ENCODE measurements at regions not wholly inside any gene's neighbourhood (a gene's known extent, or its start where the extent isn't known, plus 50 kb on each side); places are given as distances from the start of the nearest gene placed in this dataset.
"Not testable (repeated sequence)": the region's sequence is repeated elsewhere in the genome, so short reads cannot be mapped to it uniquely, and the experiment has no call there.

- TF ChIP-seq, protein P1, sequence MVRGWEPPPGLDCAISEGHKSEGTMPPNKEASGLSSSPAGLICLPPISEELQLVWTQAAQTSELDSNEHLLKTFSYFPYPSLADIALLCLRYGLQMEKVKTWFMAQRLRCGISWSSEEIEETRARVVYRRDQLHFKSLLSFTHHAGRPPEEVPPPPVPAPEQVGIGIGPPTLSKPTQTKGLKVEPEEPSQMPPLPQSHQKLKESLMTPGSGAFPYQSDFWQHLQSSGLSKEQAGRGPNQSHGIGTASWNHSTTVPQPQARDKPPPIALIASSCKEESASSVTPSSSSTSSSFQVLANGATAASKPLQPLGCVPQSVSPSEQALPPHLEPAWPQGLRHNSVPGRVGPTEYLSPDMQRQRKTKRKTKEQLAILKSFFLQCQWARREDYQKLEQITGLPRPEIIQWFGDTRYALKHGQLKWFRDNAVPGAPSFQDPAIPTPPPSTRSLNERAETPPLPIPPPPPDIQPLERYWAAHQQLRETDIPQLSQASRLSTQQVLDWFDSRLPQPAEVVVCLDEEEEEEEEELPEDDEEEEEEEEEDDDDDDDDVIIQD (CRISPR knock-in tag; IDR thresholded peaks at IDR 0.05), result peak; percentile 90
- TF ChIP-seq HDAC8 (tag; IDR thresholded peaks at IDR 0.05) (peak; percentile 94), MEF2D (tag; conservative IDR thresholded peaks at IDR 0.05; ENCODE audit: low read depth) (peak; percentile 89), POLR2H (tag; IDR thresholded peaks at IDR 0.05; ENCODE audit: low read depth) (peak; percentile 70; the same call in 1 of the 2 replicates), ESRRA (IDR thresholded peaks at IDR 0.05; ENCODE audit: borderline replicate concordance, low read depth) (peak; percentile 93), ZNF395 (CRISPR knock-in tag; IDR thresholded peaks at IDR 0.05) (peak; percentile 99), ZNF165 (CRISPR knock-in tag; IDR thresholded peaks at IDR 0.05; ENCODE audit: borderline replicate concordance) (peak; percentile 88), ZNF707 (CRISPR knock-in tag; conservative IDR thresholded peaks at IDR 0.05) (0 out of 2 replicates have a peak, but pooled peaks have one; percentile 44), PTRF (tag; IDR thresholded peaks at IDR 0.05) (peak; percentile 77), ZNF174 (CRISPR knock-in tag; IDR thresholded peaks at IDR 0.05) (0 out of 2 replicates have a peak, but pooled peaks have one; percentile 38), TEAD4 (IDR thresholded peaks at IDR 0.05; ENCODE audit: low read length) (peak; percentile 32; the same call in 1 of the 2 replicates), HINFP (tag; conservative IDR thresholded peaks at IDR 0.05; ENCODE audit: low read depth) (peak; percentile 47; the same call in 1 of the 2 replicates), ESRRB (CRISPR knock-in tag; IDR thresholded peaks at IDR 0.05; ENCODE audit: borderline replicate concordance) (peak; percentile 73; the same call in 1 of the 2 replicates), ZBTB34 (CRISPR knock-in tag; IDR thresholded peaks at IDR 0.05) (peak; percentile 56; the same call in 1 of the 2 replicates), SMAD4 (CRISPR knock-in tag; conservative IDR thresholded peaks at IDR 0.05) (peak; percentile 91), STAT5B (CRISPR knock-in tag; IDR thresholded peaks at IDR 0.05) (peak; percentile 35; the same call in 1 of the 2 replicates), NR2C2 (tag; IDR thresholded peaks at IDR 0.05) (peak; percentile 81)
- not testable (repeated sequence) for TF ChIP-seq TEAD4 (CRISPR knock-in tag; IDR thresholded peaks at IDR 0.05; ENCODE audit: borderline replicate concordance); NR2C2 (CRISPR knock-in tag; IDR thresholded peaks at IDR 0.05)
- TF ChIP-seq, protein P2, sequence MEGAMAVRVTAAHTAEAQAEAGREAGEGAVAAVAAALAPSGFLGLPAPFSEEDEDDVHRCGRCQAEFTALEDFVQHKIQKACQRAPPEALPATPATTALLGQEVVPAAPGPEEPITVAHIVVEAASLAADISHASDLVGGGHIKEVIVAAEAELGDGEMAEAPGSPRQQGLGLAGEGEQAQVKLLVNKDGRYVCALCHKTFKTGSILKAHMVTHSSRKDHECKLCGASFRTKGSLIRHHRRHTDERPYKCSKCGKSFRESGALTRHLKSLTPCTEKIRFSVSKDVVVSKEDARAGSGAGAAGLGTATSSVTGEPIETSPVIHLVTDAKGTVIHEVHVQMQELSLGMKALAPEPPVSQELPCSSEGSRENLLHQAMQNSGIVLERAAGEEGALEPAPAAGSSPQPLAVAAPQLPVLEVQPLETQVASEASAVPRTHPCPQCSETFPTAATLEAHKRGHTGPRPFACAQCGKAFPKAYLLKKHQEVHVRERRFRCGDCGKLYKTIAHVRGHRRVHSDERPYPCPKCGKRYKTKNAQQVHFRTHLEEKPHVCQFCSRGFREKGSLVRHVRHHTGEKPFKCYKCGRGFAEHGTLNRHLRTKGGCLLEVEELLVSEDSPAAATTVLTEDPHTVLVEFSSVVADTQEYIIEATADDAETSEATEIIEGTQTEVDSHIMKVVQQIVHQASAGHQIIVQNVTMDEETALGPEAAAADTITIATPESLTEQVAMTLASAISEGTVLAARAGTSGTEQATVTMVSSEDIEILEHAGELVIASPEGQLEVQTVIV (CRISPR knock-in tag; IDR thresholded peaks at IDR 0.05; ENCODE audit: borderline replicate concordance), result peak; percentile 60; the same call in 1 of the 2 replicates
These were observed 91.5 kb downstream of the DISP1 start (continued) for GRCh38 chr1:222906271-222906739.
